B cell (primary cell): ENCODE measurements at regions not wholly inside any gene's neighbourhood (a gene's known extent, or its start where the extent isn't known, plus 50 kb on each side); places are given as distances from the start of the nearest gene placed in this dataset.

Source experiments
- ATAC-seq: fragments of 200-7000 bp; cut with Tn5 transposase; one replicate; pipeline ENCODE4 v1.10.0; 2021; ENCODE audit warnings: low read depth, mild to moderate bottlenecking, moderate number of reproducible peaks, moderate library complexity
- CTCF ChIA-PET: fragments of 350-600 bp; sonication (Branson Sonifier 250); formaldehyde crosslinking; loops from one replicate; lab custom pipeline; 2021; ENCODE audit warnings: antibody characterized with exemption, inconsistent platforms; lab: Charles Lee
- POLR2A ChIA-PET: fragments of 350-600 bp; sonication (Branson Sonifier 250); formaldehyde crosslinking; loops from one replicate; lab custom pipeline; 2021; ENCODE audit warnings: antibody characterized with exemption; lab: Charles Lee
- DNase-seq: peaks from one replicate; pipeline ENCODE4 v3.0.0; 2013
- H2AFZ ChIP-seq: 2 replicates; pipeline ENCODE4 v1.6.1; 2012; ENCODE audit warnings: mild to moderate bottlenecking, low read depth, low read length; ENCODE audit not compliant: insufficient read depth, poor library complexity, severe bottlenecking
- H3K27ac ChIP-seq, 2 donors: 1 replicate in 1 of 2; 2 replicates in 1 of 2; pipeline ENCODE4 v1.5.1; 2012 to 2013; ENCODE audit warnings: low read length in 2 of 2, mild to moderate bottlenecking in 2 of 2, moderate library complexity in 1 of 2
- H3K27me3 ChIP-seq, 4 experiments: fragments of 200-600 bp in 1 of 4; sonication (generic) in 1 of 4; replicated peaks in 1 of 4; 1 replicate in 2 of 4; 2 replicates in 2 of 4; pipeline versions ENCODE4 v1.6.1 to v1.7.0; 2013 to 2016; ENCODE audit warnings: low read length in 3 of 4, mild to moderate bottlenecking in 2 of 4, mixed read lengths in 1 of 4, moderate library complexity in 1 of 4; ENCODE audit not compliant: insufficient read depth in 4 of 4, control insufficient read depth in 3 of 4; ENCODE audit errors: control extremely low read depth in 1 of 4
- H3K36me3 ChIP-seq, 2 experiments: replicated peaks in 1 of 2; 1 replicate in 1 of 2; 2 replicates in 1 of 2; pipeline versions ENCODE4 v1.6.1 to v1.7.1; 2013; ENCODE audit warnings: low read length in 1 of 2; ENCODE audit not compliant: insufficient read depth in 2 of 2, control insufficient read depth in 1 of 2; ENCODE audit errors: control extremely low read depth in 1 of 2, extremely low read depth in 1 of 2
- H3K4me1 ChIP-seq, 2 donors: fragments of 200-600 bp in 1 of 2; sonication (generic) in 1 of 2; 1 replicate in 1 of 2; 2 replicates in 1 of 2; pipeline versions ENCODE4 v1.5.1 to v1.6.1; 2013 to 2017; ENCODE audit warnings: low read length in 2 of 2; ENCODE audit not compliant: control insufficient read depth in 2 of 2, insufficient read depth in 2 of 2
- H3K4me2 ChIP-seq: replicated peaks from 2 replicates; pipeline ENCODE3; 2012; ENCODE audit warnings: mild to moderate bottlenecking, low read depth, low read length; ENCODE audit not compliant: poor library complexity, severe bottlenecking
- H3K4me3 ChIP-seq, 5 experiments: fragments of 200-600 bp in 1 of 5; sonication (generic) in 1 of 5; 1 replicate in 3 of 5; 2 replicates in 2 of 5; pipeline versions ENCODE4 v1.5.1 to v1.7.0; 2011 to 2016; ENCODE audit warnings: low read length in 4 of 5, mild to moderate bottlenecking in 4 of 5, low read depth in 2 of 5, control low read depth in 1 of 5, moderate library complexity in 1 of 5; ENCODE audit not compliant: insufficient read depth in 1 of 5; ENCODE audit errors: control extremely low read depth in 1 of 5, extremely low read depth in 1 of 5
- H3K79me2 ChIP-seq: fragments of 200-600 bp; sonication (generic); one replicate; pipeline ENCODE4 v1.6.0; 2016; ENCODE audit warnings: low read length; ENCODE audit not compliant: control insufficient read depth, insufficient read depth
- H3K9ac ChIP-seq: fragments of 200-600 bp; sonication (generic); 2 replicates; pipeline ENCODE4 v1.6.1; 2017; ENCODE audit warnings: mild to moderate bottlenecking, low read length, moderate library complexity
- H3K9me3 ChIP-seq, 3 donors: one replicate each; pipeline versions ENCODE4 v1.6.1 to v1.7.1; 2013; ENCODE audit warnings: low read length in 2 of 3; ENCODE audit not compliant: control insufficient read depth in 2 of 3, insufficient read depth in 1 of 3; ENCODE audit errors: control extremely low read depth in 1 of 3
- H4K20me1 ChIP-seq: 2 replicates; pipeline ENCODE4 v1.6.0; 2012; ENCODE audit warnings: mild to moderate bottlenecking, low read length; ENCODE audit not compliant: insufficient read depth, control insufficient read depth, poor library complexity, severe bottlenecking
- H3K27ac Mint-ChIP-seq: one replicate; pipeline ENCODE4 v1.8.0; 2021; ENCODE audit warnings: mixed read lengths
- H3K27me3 Mint-ChIP-seq: one replicate; pipeline ENCODE4 v1.8.0; 2021; ENCODE audit warnings: mixed read lengths
- H3K4me1 Mint-ChIP-seq: one replicate; pipeline ENCODE4 v1.8.0; 2021; ENCODE audit warnings: mixed read lengths
- H3K4me3 Mint-ChIP-seq: one replicate; pipeline ENCODE4 v1.8.0; 2021; ENCODE audit warnings: mixed read lengths
- H3K9me3 Mint-ChIP-seq: one replicate; pipeline ENCODE4 v1.8.0; 2022; ENCODE audit warnings: mixed read lengths; ENCODE audit not compliant: insufficient read depth
- CTCF ChIP-seq: fragments of 200-600 bp; IDR thresholded peaks from one replicate; pipeline ENCODE4 v1.8.0; 2022; ENCODE audit warnings: antibody characterized with exemption, mild to moderate bottlenecking
- EZH2 ChIP-seq: IDR thresholded peaks from 2 replicates; pipeline ENCODE4 v1.6.1; 2012; ENCODE audit warnings: borderline replicate concordance, low read depth, mild to moderate bottlenecking, moderate library complexity, low read length; ENCODE audit not compliant: insufficient read depth, poor library complexity, severe bottlenecking
- WGBS: methylation state at CpG from one replicate; pipeline ENCODE4 v1.1.5; 2013; ENCODE audit warnings: missing lambda C conversion rate; ENCODE audit not compliant: insufficient coverage; 5-methylcytosine and 5-hydroxymethylcytosine counted together
- intact Hi-C: fragments of 100-400 bp; cut with micrococcal nuclease; formaldehyde crosslinking; loops from one replicate; pipeline ENCODE4 v1.10.0; 2022

GRCh38 chr18:11276678-11277077 lies 127.3 kb upstream of the PIEZO2 start:
- 93% methylated on average over 2 of the region's 2 CpGs for WGBS
- Histone ChIP-seq H3K27ac (no peak overlapping the region), H3K4me2 (no peak overlapping the region), H3K79me2 (no peaks in the 10 kb centered on the region), H3K4me1 (no peaks in the 10 kb centered on the region), H3K9ac (no peak overlapping the region), H4K20me1 (no peaks in the 10 kb centered on the region), H3K9me3 (no peaks in the 10 kb centered on the region), H3K27me3 (no peaks in the 10 kb centered on the region), H3K36me3 (no peaks in the 10 kb centered on the region), H3K4me3 (no peak overlapping the region), H2AFZ (no peak overlapping the region)
- Mint-ChIP-seq H3K27me3 (peaks cover 3% of the 10 kb centered on the region), H3K4me3 (no peak overlapping the region), H3K4me1 (no peaks in the 10 kb centered on the region), H3K27ac (no peak overlapping the region), H3K9me3 (peaks cover 4% of the 10 kb centered on the region)
- no peak for ATAC-seq
- TF ChIP-seq CTCF (no peak), EZH2 (no peak)
- CTCF ChIA-PET: no interaction called here
- DNase-seq: no peak
- POLR2A ChIA-PET: no interaction called here
- intact Hi-C loops: no loop called here

DNA sequence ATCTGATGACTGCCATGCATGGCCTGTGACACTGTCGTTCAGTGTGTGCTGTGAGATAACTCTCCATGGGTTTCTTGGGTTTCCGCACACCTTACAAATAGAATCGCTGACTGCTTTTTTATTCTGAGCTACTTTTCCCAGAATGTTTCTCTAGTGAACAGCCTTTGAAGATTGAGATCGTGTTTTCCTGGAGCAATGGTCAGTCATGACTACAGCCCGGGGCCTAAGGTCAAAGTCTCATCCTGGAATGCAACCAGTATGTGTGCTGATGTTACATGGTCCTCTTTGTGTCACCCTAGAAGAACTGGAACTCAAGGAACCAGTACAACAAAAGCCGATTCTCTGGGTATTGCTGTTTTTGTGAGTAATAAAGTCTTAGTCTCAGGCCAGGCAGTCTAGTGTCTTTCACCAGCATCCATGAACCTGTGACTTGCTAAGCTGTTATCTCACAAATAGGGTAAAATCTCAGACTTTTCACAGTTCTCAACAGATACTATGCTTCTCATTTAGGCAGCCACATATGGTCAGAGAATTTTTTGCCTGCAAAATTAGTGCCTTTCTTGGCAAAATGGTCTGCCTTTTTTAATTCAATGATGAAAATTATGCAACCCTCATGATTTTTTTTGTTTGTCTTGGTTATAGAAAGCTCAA lies 124.9 kb upstream of the PIEZO2 start:
- no peaks in the 10 kb centered on the region for H3K27me3 ChIP-seq
- H3K79me2 ChIP-seq: no peaks in the 10 kb centered on the region
- ATAC-seq: no peak
- ChIA-PET CTCF (no interaction called here), POLR2A (no interaction called here)
- H3K36me3 ChIP-seq: no peaks in the 10 kb centered on the region
- no peak for TF ChIP-seq EZH2
- no peak for TF ChIP-seq CTCF
- Mint-ChIP-seq H3K27ac (no peak overlapping the region), H3K4me1 (no peaks in the 10 kb centered on the region), H3K9me3 (peaks cover 4% of the 10 kb centered on the region), H3K4me3 (no peak overlapping the region), H3K27me3 (peaks cover 3% of the 10 kb centered on the region)
- intact Hi-C loops: no loop called here
- H3K9ac ChIP-seq: no peak overlapping the region
- H3K4me2 ChIP-seq: no peak overlapping the region
- no peaks in the 10 kb centered on the region for H3K9me3 ChIP-seq
- H3K4me1 ChIP-seq: no peaks in the 10 kb centered on the region
- DNase-seq: no peak
- 98% methylated on average over 4 of the region's 6 CpGs for WGBS
- no peaks in the 10 kb centered on the region for H4K20me1 ChIP-seq
- no peak overlapping the region for H2AFZ ChIP-seq
- no peak overlapping the region for H3K4me3 ChIP-seq
- H3K27ac ChIP-seq: no peak overlapping the region
